Transverse colon (tissue), 3 donors: ENCODE measurements at regions not wholly inside any gene's neighbourhood (a gene's known extent, or its start where the extent isn't known, plus 50 kb on each side); places are given as distances from the start of the nearest gene placed in this dataset.

ENCODE experiments used
- POLR2A ChIP-seq: fragments of 450-650 bp; IDR thresholded peaks from one replicate; pipeline ENCODE4 v1.6.1; 2016; ENCODE audit warnings: antibody characterized with exemption, mild to moderate bottlenecking, moderate library complexity
- TF ChIP-seq, protein P1 (sequence below), 5 experiments: fragments of 200-600 bp in 3 of 5; fragments of 450-650 bp in 2 of 5; sonication (generic) in 3 of 5; IDR thresholded peaks; 1 replicate in 2 of 5; 2 replicates in 3 of 5; pipeline ENCODE4 v1.5.1; 2016 to 2017; ENCODE audit warnings: antibody characterized with exemption in 5 of 5, inconsistent platforms in 3 of 5, mild to moderate bottlenecking in 2 of 5, moderate library complexity in 1 of 5

DNA sequence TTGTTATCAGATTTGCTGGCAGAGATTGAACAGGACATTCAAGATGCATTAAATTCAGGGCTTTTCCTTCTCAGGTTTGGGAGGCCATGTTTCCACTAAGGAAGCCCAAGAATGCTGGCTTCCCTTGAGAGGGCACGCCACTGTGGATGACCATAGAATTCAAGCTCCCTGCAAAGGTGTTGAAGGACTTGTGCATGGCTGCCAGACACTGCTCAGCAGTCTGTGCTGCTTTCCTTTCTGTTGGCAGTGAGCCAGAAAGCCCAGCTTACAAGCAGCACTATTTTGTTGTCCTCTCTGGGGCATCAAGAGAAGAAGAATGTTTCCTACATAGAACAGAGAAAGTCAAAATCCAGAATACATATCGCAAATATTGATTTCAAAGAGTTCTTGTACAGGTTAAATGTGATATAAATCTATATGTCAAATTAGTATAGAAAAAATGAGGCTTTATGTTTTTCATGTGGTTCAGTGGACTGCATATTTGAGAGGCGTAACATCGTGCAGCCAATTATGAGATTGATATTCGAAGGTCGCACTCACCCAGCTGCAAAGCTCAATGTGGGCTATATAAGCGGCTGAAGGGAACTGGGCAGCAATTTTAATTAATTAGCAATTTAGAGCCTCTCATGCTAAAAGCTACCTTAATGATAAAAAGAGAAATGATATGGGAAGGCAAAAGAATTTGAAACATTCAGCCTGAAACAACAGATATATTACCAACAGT, 103.1 kb upstream of the ISL1 start:
- TF ChIP-seq, protein P1, sequence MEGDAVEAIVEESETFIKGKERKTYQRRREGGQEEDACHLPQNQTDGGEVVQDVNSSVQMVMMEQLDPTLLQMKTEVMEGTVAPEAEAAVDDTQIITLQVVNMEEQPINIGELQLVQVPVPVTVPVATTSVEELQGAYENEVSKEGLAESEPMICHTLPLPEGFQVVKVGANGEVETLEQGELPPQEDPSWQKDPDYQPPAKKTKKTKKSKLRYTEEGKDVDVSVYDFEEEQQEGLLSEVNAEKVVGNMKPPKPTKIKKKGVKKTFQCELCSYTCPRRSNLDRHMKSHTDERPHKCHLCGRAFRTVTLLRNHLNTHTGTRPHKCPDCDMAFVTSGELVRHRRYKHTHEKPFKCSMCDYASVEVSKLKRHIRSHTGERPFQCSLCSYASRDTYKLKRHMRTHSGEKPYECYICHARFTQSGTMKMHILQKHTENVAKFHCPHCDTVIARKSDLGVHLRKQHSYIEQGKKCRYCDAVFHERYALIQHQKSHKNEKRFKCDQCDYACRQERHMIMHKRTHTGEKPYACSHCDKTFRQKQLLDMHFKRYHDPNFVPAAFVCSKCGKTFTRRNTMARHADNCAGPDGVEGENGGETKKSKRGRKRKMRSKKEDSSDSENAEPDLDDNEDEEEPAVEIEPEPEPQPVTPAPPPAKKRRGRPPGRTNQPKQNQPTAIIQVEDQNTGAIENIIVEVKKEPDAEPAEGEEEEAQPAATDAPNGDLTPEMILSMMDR (IDR thresholded peaks at IDR 0.05) = no peak
- TF ChIP-seq POLR2A = no peak
